CD4-positive, alpha-beta T cell treated with Interleukin-21 for 1 hour (primary cell): ENCODE measurements at regions not wholly inside any gene's neighbourhood (a gene's known extent, or its start where the extent isn't known, plus 50 kb on each side); places are given as distances from the start of the nearest gene placed in this dataset.

Experiments used
- DNase-seq: peaks from one replicate; pipeline ENCODE4 v3.0.0-alpha.2; 2020

GRCh38 chr1:199057322-199057721, 418.5 kb downstream of the PTPRC start:
- no peak for DNase-seq

- DNase-seq, result no peak
Observed at GRCh38 chr1:199058281-199058680, 419.4 kb downstream of the PTPRC start.

- DNase-seq, result no peak
Observed at GRCh38 chr1:199064971-199065370, 426.1 kb downstream of the PTPRC start.

- no peak for DNase-seq
Observed at GRCh38 chr1:199067483-199067882, 428.6 kb downstream of the PTPRC start.

- DNase-seq, result no peak
Observed at GRCh38 chr1:199071080-199071479, 432.2 kb downstream of the PTPRC start.

GRCh38 chr1:199073166-199073565, 434.3 kb downstream of the PTPRC start:
- DNase-seq, result no peak

GRCh38 chr1:199075792-199076191, 437.0 kb downstream of the PTPRC start:
- DNase-seq, result no peak

- DNase-seq, result no peak
Observed at GRCh38 chr1:199079994-199080393, 441.2 kb downstream of the PTPRC start.

- no peak for DNase-seq
Observed at GRCh38 chr1:199081739-199082138, 442.9 kb downstream of the PTPRC start.

GRCh38 chr1:199082778-199083389, 444.0 kb downstream of the PTPRC start:
- DNase-seq, result no peak

GRCh38 chr1:199083680-199084079, 444.8 kb downstream of the PTPRC start:
- DNase-seq, result no peak

- DNase-seq, result no peak
Observed at GRCh38 chr1:199084293-199084692, 445.5 kb downstream of the PTPRC start.

- DNase-seq, result no peak
Observed at GRCh38 chr1:199085903-199086302, 447.1 kb downstream of the PTPRC start.

- no peak for DNase-seq
Observed at GRCh38 chr1:199087144-199087543, 448.3 kb downstream of the PTPRC start.

GRCh38 chr1:199089393-199090122, 450.7 kb downstream of the PTPRC start:
- DNase-seq, result peak; percentile 71

- DNase-seq, result peak; percentile 7
Observed at GRCh38 chr1:199095628-199096027, 456.8 kb downstream of the PTPRC start.

GRCh38 chr1:199096591-199096990, 457.8 kb downstream of the PTPRC start:
- DNase-seq, result no peak

- DNase-seq, result no peak
Observed at GRCh38 chr1:199098468-199098867, 459.6 kb downstream of the PTPRC start.

- DNase-seq, result no peak
Observed at GRCh38 chr1:199101139-199101538, 462.3 kb downstream of the PTPRC start.

GRCh38 chr1:199101635-199102034, 462.8 kb downstream of the PTPRC start:
- DNase-seq, result no peak

- no peak for DNase-seq
Observed at GRCh38 chr1:199102239-199102638, 463.4 kb downstream of the PTPRC start.

GRCh38 chr1:199109160-199109559, 470.3 kb downstream of the PTPRC start:
- no peak for DNase-seq

- DNase-seq, result no peak
Observed at GRCh38 chr1:199112365-199112764, 473.5 kb downstream of the PTPRC start.

GRCh38 chr1:199113265-199113869, 474.5 kb downstream of the PTPRC start:
- peak; percentile 67 for DNase-seq
